ENCODE measurements at regions not wholly inside any gene's neighbourhood (a gene's known extent, or its start where the extent isn't known, plus 50 kb on each side); places are given as distances from the start of the nearest gene placed in this dataset.

DNA sequence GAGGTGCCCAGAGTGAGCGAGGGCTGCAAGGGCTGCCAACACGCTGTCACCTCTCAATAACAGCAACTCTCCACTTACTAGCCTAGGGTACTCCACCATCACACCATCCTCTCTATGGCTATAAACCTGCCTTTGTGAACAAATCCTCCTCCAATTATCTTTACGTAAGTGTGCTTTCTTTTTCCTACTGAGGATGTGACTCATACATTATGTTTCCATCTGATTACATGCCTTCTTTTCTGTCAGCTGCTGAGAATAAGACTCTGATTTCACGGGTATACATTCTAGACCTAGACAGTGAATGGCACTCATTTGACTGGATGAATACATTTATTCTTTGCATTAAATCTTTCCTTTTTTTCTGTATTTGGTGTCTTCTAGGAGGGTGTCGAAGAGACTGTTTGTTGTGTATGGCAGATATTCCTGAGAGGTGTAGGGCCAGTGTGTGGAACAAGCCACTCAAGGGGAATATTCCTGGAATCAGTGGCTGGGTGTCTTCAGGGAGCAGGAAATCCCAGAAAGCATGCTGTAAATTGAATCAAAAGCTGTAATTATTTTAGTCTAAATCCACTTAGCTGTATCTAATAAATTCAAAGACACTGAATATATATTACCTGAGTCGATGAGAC lies 327.3 kb upstream of the TMTC1 start:
- peaks cover 8% of the 10 kb centered on the region for H3K9me3 Mint-ChIP-seq (ENCODE audit: low read depth)
- H3K4me1 Mint-ChIP-seq (ENCODE audit: low read depth): peaks cover 8% of the 10 kb centered on the region
- no peaks in the 10 kb centered on the region for H3K27me3 Mint-ChIP-seq (ENCODE audit: low read depth)
- no peak overlapping the region for H3K4me3 Mint-ChIP-seq (ENCODE audit: unreplicated experiment)
- H3K27ac Mint-ChIP-seq (ENCODE audit: unreplicated experiment): peak overlapping the region; percentile 67
- TF ChIP-seq, protein P1, sequence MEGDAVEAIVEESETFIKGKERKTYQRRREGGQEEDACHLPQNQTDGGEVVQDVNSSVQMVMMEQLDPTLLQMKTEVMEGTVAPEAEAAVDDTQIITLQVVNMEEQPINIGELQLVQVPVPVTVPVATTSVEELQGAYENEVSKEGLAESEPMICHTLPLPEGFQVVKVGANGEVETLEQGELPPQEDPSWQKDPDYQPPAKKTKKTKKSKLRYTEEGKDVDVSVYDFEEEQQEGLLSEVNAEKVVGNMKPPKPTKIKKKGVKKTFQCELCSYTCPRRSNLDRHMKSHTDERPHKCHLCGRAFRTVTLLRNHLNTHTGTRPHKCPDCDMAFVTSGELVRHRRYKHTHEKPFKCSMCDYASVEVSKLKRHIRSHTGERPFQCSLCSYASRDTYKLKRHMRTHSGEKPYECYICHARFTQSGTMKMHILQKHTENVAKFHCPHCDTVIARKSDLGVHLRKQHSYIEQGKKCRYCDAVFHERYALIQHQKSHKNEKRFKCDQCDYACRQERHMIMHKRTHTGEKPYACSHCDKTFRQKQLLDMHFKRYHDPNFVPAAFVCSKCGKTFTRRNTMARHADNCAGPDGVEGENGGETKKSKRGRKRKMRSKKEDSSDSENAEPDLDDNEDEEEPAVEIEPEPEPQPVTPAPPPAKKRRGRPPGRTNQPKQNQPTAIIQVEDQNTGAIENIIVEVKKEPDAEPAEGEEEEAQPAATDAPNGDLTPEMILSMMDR (IDR thresholded peaks at IDR 0.05): no peak
- no peak for DNase-seq (ENCODE audit: low spot score)
- peaks cover 2% of the 10 kb centered on the region for H3K36me3 Mint-ChIP-seq (ENCODE audit: low read depth)

DNA sequence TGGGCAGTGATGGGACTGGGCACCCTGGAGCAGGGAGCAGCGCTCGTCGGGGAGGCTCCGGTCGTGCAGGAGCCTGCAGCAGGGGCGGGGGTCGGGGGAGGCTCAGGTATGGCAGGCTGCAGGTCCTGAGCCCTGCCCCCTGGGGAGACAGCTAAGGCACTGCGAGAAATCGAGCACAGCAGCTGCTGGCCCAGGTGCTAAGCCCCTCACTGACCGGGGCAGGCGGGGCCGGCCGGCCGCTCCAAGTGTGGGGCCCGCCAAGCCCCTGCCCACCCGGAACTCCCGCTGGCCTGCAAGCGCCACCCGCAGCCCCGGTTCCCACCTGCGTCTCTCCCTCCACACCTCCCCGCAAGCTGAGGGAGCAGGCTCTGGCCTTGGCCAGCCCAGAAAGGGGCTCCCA lies 326.8 kb upstream of the TMTC1 start:
- TF ChIP-seq, protein P1 (IDR thresholded peaks at IDR 0.05): no peak
- DNase-seq (ENCODE audit: low spot score): no peak
- Mint-ChIP-seq H3K4me3 (ENCODE audit: unreplicated experiment) (no peak overlapping the region), H3K9me3 (ENCODE audit: low read depth) (peaks cover 8% of the 10 kb centered on the region), H3K27ac (ENCODE audit: unreplicated experiment) (no peak overlapping the region), H3K4me1 (ENCODE audit: low read depth) (peaks cover 8% of the 10 kb centered on the region), H3K36me3 (ENCODE audit: low read depth) (peaks cover 2% of the 10 kb centered on the region), H3K27me3 (ENCODE audit: low read depth) (no peaks in the 10 kb centered on the region)

DNA sequence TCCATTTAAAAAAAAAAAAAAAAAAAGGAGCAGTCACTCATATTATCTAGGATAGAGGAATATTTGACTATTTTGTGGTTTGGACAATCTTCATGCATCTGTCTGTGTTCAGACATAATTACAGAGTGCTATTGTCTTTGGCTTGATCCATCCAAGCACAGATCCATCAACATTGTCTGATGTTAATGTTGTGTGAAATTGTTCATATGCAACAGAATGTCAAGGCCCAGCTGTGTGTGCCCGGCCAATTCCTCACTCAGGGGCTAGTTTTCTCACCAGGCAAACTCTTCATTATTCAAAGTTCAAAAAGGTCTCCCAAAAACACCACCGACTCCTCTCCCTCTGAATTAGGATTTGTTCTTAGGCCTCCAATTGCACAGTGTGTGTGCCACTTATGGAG lies 324.9 kb upstream of the TMTC1 start:
- H3K4me1 Mint-ChIP-seq (ENCODE audit: low read depth): peaks cover 8% of the 10 kb centered on the region

DNA sequence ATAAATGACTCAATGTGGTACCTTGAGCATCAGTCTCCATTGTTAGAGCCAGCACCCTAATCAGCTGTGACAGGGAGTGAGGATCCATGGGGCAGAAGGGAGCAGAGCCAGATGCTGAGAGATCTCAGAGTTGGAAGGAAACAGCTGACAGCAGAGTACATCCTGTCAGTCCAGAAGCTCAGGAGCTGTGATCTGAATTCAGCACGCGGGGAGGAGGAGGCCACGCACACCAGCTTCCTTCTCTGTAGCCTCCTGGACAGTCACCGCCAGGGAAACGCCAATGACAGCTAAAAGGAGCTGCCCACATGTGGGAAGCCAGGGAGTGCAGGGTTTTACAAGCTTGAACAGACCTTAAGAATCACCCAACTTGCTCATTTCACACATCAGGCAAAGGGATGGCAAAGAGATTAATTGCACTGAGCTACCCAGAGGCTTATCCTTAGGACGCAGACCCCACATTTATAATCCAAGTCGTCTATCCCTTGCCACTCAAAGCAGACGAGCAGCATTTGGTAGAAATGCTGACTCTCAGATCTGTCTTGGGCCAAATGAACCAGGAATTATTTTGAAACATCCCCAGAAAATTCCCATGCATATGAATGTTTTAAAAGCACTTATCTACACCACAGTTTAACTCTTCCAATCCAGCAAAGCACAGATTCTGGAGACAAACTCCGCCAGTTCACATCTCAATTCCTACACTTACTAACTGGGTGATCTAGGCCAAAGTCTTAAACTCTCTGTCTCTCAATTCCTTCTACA lies 322.6 kb upstream of the TMTC1 start:
- H3K9me3 Mint-ChIP-seq (ENCODE audit: low read depth): peaks cover 11% of the 10 kb centered on the region
- peaks cover 3% of the 10 kb centered on the region for H3K36me3 Mint-ChIP-seq (ENCODE audit: low read depth)
- TF ChIP-seq, protein P1 (IDR thresholded peaks at IDR 0.05): no peak
- no peak overlapping the region for H3K4me3 Mint-ChIP-seq (ENCODE audit: unreplicated experiment)
- peaks cover 4% of the 10 kb centered on the region for H3K27me3 Mint-ChIP-seq (ENCODE audit: low read depth)
- no peak for DNase-seq (ENCODE audit: low spot score)
- H3K27ac Mint-ChIP-seq (ENCODE audit: unreplicated experiment): no peak overlapping the region
- peaks cover 6% of the 10 kb centered on the region for H3K4me1 Mint-ChIP-seq (ENCODE audit: low read depth)

More for the DNA sequence above, 324.9 kb upstream of the TMTC1 start:
- no peak for DNase-seq (ENCODE audit: low spot score)
- TF ChIP-seq, protein P1 (IDR thresholded peaks at IDR 0.05): no peak
- Mint-ChIP-seq H3K36me3 (ENCODE audit: low read depth) (peaks cover 2% of the 10 kb centered on the region), H3K9me3 (ENCODE audit: low read depth) (peaks cover 8% of the 10 kb centered on the region), H3K27ac (ENCODE audit: unreplicated experiment) (no peak overlapping the region), H3K4me3 (ENCODE audit: unreplicated experiment) (no peak overlapping the region), H3K27me3 (ENCODE audit: low read depth) (no peaks in the 10 kb centered on the region)

DNA sequence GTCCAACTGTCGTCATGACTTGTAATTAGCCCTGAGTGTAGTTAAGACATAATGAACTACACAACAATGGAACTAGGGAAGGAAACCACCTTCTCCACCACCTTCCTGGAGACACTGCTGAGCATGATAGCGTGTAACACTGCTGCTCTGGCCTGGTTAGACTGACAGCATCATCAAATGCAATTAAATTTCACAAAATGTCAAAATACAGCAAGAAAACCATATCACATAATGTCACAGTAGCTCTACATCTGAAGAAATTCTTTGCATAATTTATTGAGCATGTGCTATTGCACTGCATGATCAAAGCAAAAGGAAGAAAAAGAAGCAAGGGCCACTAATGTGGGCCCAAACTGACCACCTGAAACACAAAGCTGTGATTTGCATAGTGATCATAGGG lies 321.8 kb upstream of the TMTC1 start:
- TF ChIP-seq, protein P1 (IDR thresholded peaks at IDR 0.05): no peak
- Mint-ChIP-seq H3K4me3 (ENCODE audit: unreplicated experiment) (no peak overlapping the region), H3K4me1 (ENCODE audit: low read depth) (no peaks in the 10 kb centered on the region), H3K27me3 (ENCODE audit: low read depth) (peaks cover 4% of the 10 kb centered on the region), H3K27ac (ENCODE audit: unreplicated experiment) (no peak overlapping the region), H3K9me3 (ENCODE audit: low read depth) (peaks cover 12% of the 10 kb centered on the region), H3K36me3 (ENCODE audit: low read depth) (peaks cover 3% of the 10 kb centered on the region)
- DNase-seq (ENCODE audit: low spot score): no peak
